Loucy (cell line): ENCODE measurements at regions not wholly inside any gene's neighbourhood (a gene's known extent, or its start where the extent isn't known, plus 50 kb on each side); places are given as distances from the start of the nearest gene placed in this dataset.

Source experiments
- H2AFZ ChIP-seq: fragments of 200-600 bp; sonication (generic); 2 replicates; pipeline ENCODE4 v1.6.0; 2016; ENCODE audit warnings: antibody characterized with exemption, mild to moderate bottlenecking, low read length, moderate library complexity
- H3F3A ChIP-seq: fragments of 200-600 bp; 2 replicates; pipeline ENCODE4 v1.6.0; 2016; ENCODE audit warnings: antibody characterized with exemption, low read depth, mild to moderate bottlenecking
- H3K27me3 ChIP-seq: fragments of 200-600 bp; sonication (generic); 2 replicates; pipeline ENCODE4 v1.6.1; 2014; ENCODE audit warnings: low read length, mild to moderate bottlenecking; ENCODE audit not compliant: insufficient read depth, poor library complexity, severe bottlenecking
- H3K36me3 ChIP-seq: fragments of 200-600 bp; sonication (generic); 2 replicates; pipeline ENCODE4 v1.6.1; 2016; ENCODE audit warnings: low read length; ENCODE audit not compliant: insufficient read depth
- H3K4me1 ChIP-seq: fragments of 200-600 bp; sonication (generic); 2 replicates; pipeline ENCODE4 v1.5.1; 2014; ENCODE audit warnings: low read length, mild to moderate bottlenecking; ENCODE audit not compliant: insufficient read depth, poor library complexity, severe bottlenecking
- H3K4me2 ChIP-seq: fragments of 200-600 bp; sonication (generic); 2 replicates; pipeline ENCODE4 v1.6.0; 2014; ENCODE audit warnings: antibody characterized with exemption, low read length, low read depth, mild to moderate bottlenecking; ENCODE audit not compliant: poor library complexity, severe bottlenecking
- H3K4me3 ChIP-seq: fragments of 200-600 bp; sonication (generic); 2 replicates; pipeline ENCODE4 v1.5.1; 2014; ENCODE audit warnings: low read length, mild to moderate bottlenecking, mixed read lengths; ENCODE audit not compliant: poor library complexity, severe bottlenecking
- H3K79me2 ChIP-seq: fragments of 200-600 bp; sonication (generic); 2 replicates; pipeline ENCODE4 v1.6.1; 2014; ENCODE audit warnings: low read length; ENCODE audit not compliant: insufficient read depth
- H3K9ac ChIP-seq: fragments of 200-600 bp; sonication (generic); 2 replicates; pipeline ENCODE4 v1.6.0; 2014; ENCODE audit warnings: mild to moderate bottlenecking, low read depth, low read length, moderate library complexity; ENCODE audit not compliant: poor library complexity, severe bottlenecking
- H3K9me2 ChIP-seq: fragments of 200-600 bp; sonication (generic); replicated peaks from 2 replicates; pipeline ENCODE4 v1.6.1; 2016; ENCODE audit warnings: low read depth, low read length, mixed read lengths
- H3K9me3 ChIP-seq: fragments of 200-600 bp; sonication (generic); 2 replicates; pipeline ENCODE4 v1.6.1; 2014; ENCODE audit warnings: mild to moderate bottlenecking, antibody characterized with exemption, low read length, low read depth; ENCODE audit not compliant: insufficient read depth
- H4K20me1 ChIP-seq: fragments of 200-600 bp; sonication (generic); 2 replicates; pipeline ENCODE4 v1.6.0; 2014; ENCODE audit warnings: antibody characterized with exemption, low read length, mild to moderate bottlenecking; ENCODE audit not compliant: insufficient read depth, poor library complexity, severe bottlenecking
- EZH2phosphoT487 ChIP-seq: fragments of 200-600 bp; IDR thresholded peaks from 2 replicates; pipeline ENCODE4 v1.6.1; 2018; ENCODE audit warnings: antibody characterized with exemption, mild to moderate bottlenecking, moderate library complexity, borderline replicate concordance
- TF ChIP-seq, protein P1 (sequence below): fragments of 200-600 bp; sonication (generic); conservative IDR thresholded peaks from 2 replicates; pipeline ENCODE4 v1.5.1; 2014; ENCODE audit warnings: mild to moderate bottlenecking, antibody characterized with exemption, low read length

DNA sequence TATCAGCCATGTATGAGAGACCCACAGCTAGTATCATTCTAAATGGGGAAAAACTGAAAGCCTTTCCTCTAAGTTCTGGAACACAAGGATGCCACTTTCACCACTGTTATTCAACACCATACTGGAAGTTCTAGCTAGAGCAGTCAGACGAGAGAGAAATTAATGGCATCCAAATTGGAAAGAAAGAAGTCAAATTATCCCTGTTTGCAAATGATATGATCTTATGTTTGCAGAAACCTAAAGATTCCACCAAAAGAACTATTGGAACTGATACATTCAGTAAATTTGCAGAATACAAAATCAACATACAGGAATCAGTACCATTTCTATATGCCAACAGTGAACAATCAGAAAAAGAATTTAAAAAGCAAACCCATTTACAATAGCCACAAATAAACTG is 226.0 kb downstream of the TRPC6 start:
- H3K4me3 ChIP-seq, result no peak overlapping the region

DNA sequence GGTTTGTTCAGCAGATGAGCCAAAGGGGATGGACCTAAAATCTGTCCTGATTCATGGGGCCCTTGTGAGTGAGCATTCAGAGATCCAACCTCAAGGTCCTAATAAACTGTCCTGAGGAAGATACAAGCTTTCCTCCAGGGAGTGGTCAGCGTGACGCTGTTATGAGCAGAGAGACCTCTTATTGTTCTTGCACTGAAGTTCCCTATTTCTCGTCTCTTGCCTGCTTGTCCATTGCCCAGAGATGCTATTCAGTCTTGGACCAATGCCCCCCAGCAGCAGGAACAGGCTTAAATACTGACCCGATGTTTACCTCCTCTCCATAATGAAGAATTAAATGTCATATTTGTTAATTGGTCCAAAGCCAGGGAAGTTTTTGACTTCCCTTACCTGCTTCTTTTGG is 225.2 kb upstream of the PGR start:
- H3K4me3 ChIP-seq, result no peak overlapping the region
- H3K4me1 ChIP-seq, result no peaks in the 10 kb centered on the region
- no peak overlapping the region for H3K4me2 ChIP-seq
- no peak overlapping the region for H2AFZ ChIP-seq
- no peak for TF ChIP-seq EZH2phosphoT487
- TF ChIP-seq, protein P1, sequence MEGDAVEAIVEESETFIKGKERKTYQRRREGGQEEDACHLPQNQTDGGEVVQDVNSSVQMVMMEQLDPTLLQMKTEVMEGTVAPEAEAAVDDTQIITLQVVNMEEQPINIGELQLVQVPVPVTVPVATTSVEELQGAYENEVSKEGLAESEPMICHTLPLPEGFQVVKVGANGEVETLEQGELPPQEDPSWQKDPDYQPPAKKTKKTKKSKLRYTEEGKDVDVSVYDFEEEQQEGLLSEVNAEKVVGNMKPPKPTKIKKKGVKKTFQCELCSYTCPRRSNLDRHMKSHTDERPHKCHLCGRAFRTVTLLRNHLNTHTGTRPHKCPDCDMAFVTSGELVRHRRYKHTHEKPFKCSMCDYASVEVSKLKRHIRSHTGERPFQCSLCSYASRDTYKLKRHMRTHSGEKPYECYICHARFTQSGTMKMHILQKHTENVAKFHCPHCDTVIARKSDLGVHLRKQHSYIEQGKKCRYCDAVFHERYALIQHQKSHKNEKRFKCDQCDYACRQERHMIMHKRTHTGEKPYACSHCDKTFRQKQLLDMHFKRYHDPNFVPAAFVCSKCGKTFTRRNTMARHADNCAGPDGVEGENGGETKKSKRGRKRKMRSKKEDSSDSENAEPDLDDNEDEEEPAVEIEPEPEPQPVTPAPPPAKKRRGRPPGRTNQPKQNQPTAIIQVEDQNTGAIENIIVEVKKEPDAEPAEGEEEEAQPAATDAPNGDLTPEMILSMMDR, result no peak
- no peak overlapping the region for H3K9ac ChIP-seq
- no peaks in the 10 kb centered on the region for H3K36me3 ChIP-seq
- no peaks in the 10 kb centered on the region for H3K27me3 ChIP-seq
- no peaks in the 10 kb centered on the region for H3K9me3 ChIP-seq
- H3K9me2 ChIP-seq, result no peaks in the 10 kb centered on the region
- H3F3A ChIP-seq, result no peaks in the 10 kb centered on the region
- no peaks in the 10 kb centered on the region for H4K20me1 ChIP-seq
- no peaks in the 10 kb centered on the region for H3K79me2 ChIP-seq

More for the DNA sequence above, 226.0 kb downstream of the TRPC6 start:
- Histone ChIP-seq H3K4me1 (no peaks in the 10 kb centered on the region), H2AFZ (no peak overlapping the region), H4K20me1 (no peaks in the 10 kb centered on the region), H3K9ac (no peak overlapping the region), H3F3A (no peaks in the 10 kb centered on the region), H3K9me3 (no peaks in the 10 kb centered on the region), H3K79me2 (no peaks in the 10 kb centered on the region), H3K4me2 (no peak overlapping the region), H3K36me3 (no peaks in the 10 kb centered on the region), H3K27me3 (no peaks in the 10 kb centered on the region), H3K9me2 (no peaks in the 10 kb centered on the region)
- no peak for TF ChIP-seq EZH2phosphoT487
- TF ChIP-seq, protein P1, result no peak

GRCh38 chr11:101348786-101349185 is 219.2 kb upstream of the PGR start:
- no peaks in the 10 kb centered on the region for H3K36me3 ChIP-seq
- H2AFZ ChIP-seq, result no peak overlapping the region
- no peaks in the 10 kb centered on the region for H3K9me3 ChIP-seq
- no peaks in the 10 kb centered on the region for H3K27me3 ChIP-seq
- H3K4me1 ChIP-seq, result no peaks in the 10 kb centered on the region
- no peak overlapping the region for H3K9ac ChIP-seq
- no peaks in the 10 kb centered on the region for H3F3A ChIP-seq
- H3K4me2 ChIP-seq, result no peak overlapping the region
- H3K4me3 ChIP-seq, result no peak overlapping the region
- no peaks in the 10 kb centered on the region for H4K20me1 ChIP-seq
- H3K9me2 ChIP-seq, result no peaks in the 10 kb centered on the region
- TF ChIP-seq, protein P1, result no peak
- TF ChIP-seq EZH2phosphoT487, result no peak
- no peaks in the 10 kb centered on the region for H3K79me2 ChIP-seq
